WTC11 (cell line): ENCODE measurements at regions not wholly inside any gene's neighbourhood (a gene's known extent, or its start where the extent isn't known, plus 50 kb on each side); places are given as distances from the start of the nearest gene placed in this dataset.
"Not testable (repeated sequence)": the region's sequence is repeated elsewhere in the genome, so short reads cannot be mapped to it uniquely, and the experiment has no call there.

Source experiments
- ATAC-seq: fragments of 200-7000 bp; cut with Tn5 transposase; 2 replicates; pipeline ENCODE4 v1.10.0; 2021; ENCODE audit warnings: mild to moderate bottlenecking, moderate library complexity
- CTCF ChIA-PET: fragments of 300-600 bp; sonication (Branson Sonifier 250); formaldehyde crosslinking; loops from one replicate; lab custom pipeline; 2021; ENCODE audit warnings: antibody characterized with exemption; lab: Charles Lee
- POLR2A ChIA-PET: fragments of 350-600 bp; sonication (Branson Sonifier 250); formaldehyde crosslinking; loops from one replicate; lab custom pipeline; 2021; ENCODE audit warnings: antibody characterized with exemption; lab: Charles Lee
- DNase-seq: peaks from one replicate; pipeline ENCODE4 v3.0.0; 2021; ENCODE audit warnings: low spot score
- H3K27ac Mint-ChIP-seq: 2 replicates; pipeline ENCODE4 v1.8.0; 2021; ENCODE audit warnings: mixed read lengths
- H3K27me3 Mint-ChIP-seq: 2 replicates; pipeline ENCODE4 v1.8.0; 2021; ENCODE audit warnings: low read depth, mild to moderate bottlenecking, moderate library complexity, mixed read lengths
- H3K36me3 Mint-ChIP-seq: 2 replicates; pipeline ENCODE4 v1.8.0; 2021; ENCODE audit warnings: mixed read lengths
- H3K4me1 Mint-ChIP-seq: 2 replicates; pipeline ENCODE4 v1.8.0; 2022; ENCODE audit warnings: mixed read lengths
- H3K4me3 Mint-ChIP-seq: 2 replicates; pipeline ENCODE4 v1.8.0; 2021; ENCODE audit warnings: mild to moderate bottlenecking, moderate library complexity, mixed read lengths
- H3K9me3 Mint-ChIP-seq: 2 replicates; pipeline ENCODE4 v1.8.0; 2021; ENCODE audit warnings: mixed read lengths

GRCh38 chr9:40768646-40769198, 359.8 kb downstream of the FOXD4L6 start:
- H3K4me1 Mint-ChIP-seq, POLR2A ChIA-PET, DNase-seq, CTCF ChIA-PET, H3K36me3 Mint-ChIP-seq, ATAC-seq, H3K27ac Mint-ChIP-seq, H3K9me3 Mint-ChIP-seq, H3K4me3 Mint-ChIP-seq: not testable (repeated sequence)
- H3K27me3 Mint-ChIP-seq, result peaks cover 20% of the 10 kb centered on the region

DNA sequence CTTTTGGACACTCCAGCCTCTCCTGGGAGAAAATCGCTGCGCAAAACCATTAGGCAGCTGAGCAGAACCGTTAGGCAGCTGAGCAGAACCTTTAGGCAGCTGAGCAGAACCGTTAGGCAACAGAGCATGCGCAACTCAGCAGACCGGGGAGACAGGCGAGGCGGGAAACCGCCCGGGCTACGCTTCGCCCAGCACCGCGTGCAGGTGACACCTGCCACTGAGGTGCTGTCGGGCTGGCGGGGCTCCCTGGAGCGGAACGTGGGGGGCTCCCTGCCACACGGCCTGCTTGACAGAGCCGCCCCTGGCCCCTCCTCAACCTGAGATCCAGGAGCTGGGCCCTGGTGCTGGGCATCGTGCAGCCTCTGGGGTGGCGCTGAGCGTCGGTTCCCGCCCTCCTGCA, 360.3 kb downstream of the FOXD4L6 start:
- DNase-seq, CTCF ChIA-PET, H3K4me1 Mint-ChIP-seq, H3K27ac Mint-ChIP-seq, ATAC-seq, H3K4me3 Mint-ChIP-seq, POLR2A ChIA-PET, H3K36me3 Mint-ChIP-seq, H3K9me3 Mint-ChIP-seq: not testable (repeated sequence)
- H3K27me3 Mint-ChIP-seq, result peaks cover 20% of the 10 kb centered on the region

GRCh38 chr9:40754957-40755356, 373.5 kb downstream of the FOXD4L6 start:
- DNase-seq, CTCF ChIA-PET, H3K4me1 Mint-ChIP-seq, H3K4me3 Mint-ChIP-seq, H3K27ac Mint-ChIP-seq, H3K36me3 Mint-ChIP-seq, POLR2A ChIA-PET, H3K9me3 Mint-ChIP-seq, ATAC-seq: not testable (repeated sequence)
- H3K27me3 Mint-ChIP-seq, result peaks cover 50% of the 10 kb centered on the region

DNA sequence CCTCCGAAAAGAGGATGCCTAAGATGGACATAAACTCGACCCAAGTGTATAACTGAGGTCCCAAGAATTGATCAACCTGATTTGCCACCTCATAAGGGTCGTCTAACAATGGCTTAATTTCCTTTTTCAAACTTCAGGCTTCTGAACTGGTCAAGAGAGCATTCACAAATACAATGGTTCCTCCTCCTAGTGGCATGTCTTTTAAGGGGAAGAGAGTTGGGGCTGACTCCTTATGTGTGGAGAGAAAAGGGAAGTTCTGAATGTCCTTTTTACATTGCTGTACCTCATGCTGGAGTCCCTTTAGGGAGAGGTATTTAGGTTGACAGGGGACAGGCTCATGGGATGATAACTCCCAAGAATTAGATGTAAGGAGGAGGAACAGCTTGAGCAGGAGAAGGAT, 375.2 kb downstream of the FOXD4L6 start:
- ATAC-seq, H3K4me1 Mint-ChIP-seq, H3K27ac Mint-ChIP-seq, POLR2A ChIA-PET, CTCF ChIA-PET, H3K9me3 Mint-ChIP-seq, H3K36me3 Mint-ChIP-seq, H3K4me3 Mint-ChIP-seq, DNase-seq: not testable (repeated sequence)
- H3K27me3 Mint-ChIP-seq, result peaks cover 55% of the 10 kb centered on the region

DNA sequence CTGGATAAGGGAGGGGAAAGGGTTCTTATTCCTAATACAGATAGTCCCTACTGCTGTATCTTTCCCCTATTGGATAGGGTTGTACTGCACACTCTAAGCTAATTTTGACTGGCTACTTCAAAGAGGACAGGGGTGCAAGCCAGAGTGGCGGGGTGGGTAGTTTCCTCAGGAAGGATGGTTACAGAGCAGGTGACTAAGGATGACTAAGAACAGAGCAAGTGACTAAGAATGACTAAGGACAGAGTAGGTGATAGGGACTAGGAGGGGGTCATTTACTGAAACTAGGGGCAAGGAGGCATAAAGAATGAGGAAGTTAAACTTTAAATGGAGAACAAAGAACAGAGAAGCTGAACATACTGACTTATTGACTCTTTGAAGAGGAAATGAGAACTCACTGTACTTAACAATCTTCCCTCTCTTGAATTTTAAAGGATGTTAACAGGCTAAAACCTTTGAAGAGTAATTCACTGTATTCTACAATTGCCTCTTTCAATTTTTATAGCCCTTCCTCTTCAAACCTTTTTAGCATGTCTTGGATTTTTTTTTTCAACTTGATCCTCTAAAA, 381.5 kb downstream of the FOXD4L6 start:
- H3K36me3 Mint-ChIP-seq, H3K4me1 Mint-ChIP-seq, H3K9me3 Mint-ChIP-seq, H3K4me3 Mint-ChIP-seq, CTCF ChIA-PET, DNase-seq, POLR2A ChIA-PET, ATAC-seq, H3K27ac Mint-ChIP-seq: not testable (repeated sequence)
- H3K27me3 Mint-ChIP-seq, result peaks cover 38% of the 10 kb centered on the region
